Activated B cell treated with CpG ODN at 0.5 μM for 24 hours (primary cell): ENCODE measurements at regions not wholly inside any gene's neighbourhood (a gene's known extent, or its start where the extent isn't known, plus 50 kb on each side); places are given as distances from the start of the nearest gene placed in this dataset.

Experiments used
- ATAC-seq: fragments of 200-7000 bp; cut with Tn5 transposase; one replicate; pipeline ENCODE4 v1.10.0; 2021; ENCODE audit warnings: low read depth, mild to moderate bottlenecking, moderate library complexity
- CTCF ChIA-PET: fragments of 350-600 bp; sonication (Branson Sonifier 250); formaldehyde crosslinking; loops from one replicate; lab custom pipeline; 2021; ENCODE audit warnings: antibody characterized with exemption; lab: Charles Lee
- POLR2A ChIA-PET: fragments of 350-600 bp; sonication (Branson Sonifier 250); formaldehyde crosslinking; loops from one replicate; lab custom pipeline; 2021; ENCODE audit warnings: antibody characterized with exemption; lab: Charles Lee
- DNase-seq: peaks from one replicate; pipeline ENCODE4 v3.0.0; 2022
- H3K27ac Mint-ChIP-seq: one replicate; pipeline ENCODE4 v1.8.0; 2020; ENCODE audit warnings: mixed read lengths
- H3K27me3 Mint-ChIP-seq: one replicate; pipeline ENCODE4 v1.8.0; 2021; ENCODE audit warnings: mixed read lengths
- H3K36me3 Mint-ChIP-seq: one replicate; pipeline ENCODE4 v1.8.0; 2021; ENCODE audit warnings: low read depth, mixed read lengths
- H3K4me1 Mint-ChIP-seq: one replicate; pipeline ENCODE4 v1.8.0; 2021; ENCODE audit warnings: mixed read lengths
- H3K4me3 Mint-ChIP-seq: one replicate; pipeline ENCODE4 v1.8.0; 2020; ENCODE audit warnings: mild to moderate bottlenecking, mixed read lengths
- H3K9me3 Mint-ChIP-seq: one replicate; pipeline ENCODE4 v1.8.0; 2020; ENCODE audit warnings: mixed read lengths
- CTCF ChIP-seq: fragments of 200-600 bp; IDR thresholded peaks from one replicate; pipeline ENCODE4 v1.8.0; 2022; ENCODE audit warnings: antibody characterized with exemption, mild to moderate bottlenecking
- intact Hi-C: fragments of 100-400 bp; cut with micrococcal nuclease; formaldehyde crosslinking; loops from one replicate; pipeline ENCODE4 v1.15.1; 2024

- intact Hi-C loops: no loop called here
- no peak overlapping the region for H3K27ac Mint-ChIP-seq
- DNase-seq (no peak), ATAC-seq (no peak)
- CTCF ChIA-PET: no interaction called here
- no peak for TF ChIP-seq CTCF
- H3K4me3 Mint-ChIP-seq: no peak overlapping the region
- H3K4me1 Mint-ChIP-seq: no peaks in the 10 kb centered on the region
- POLR2A ChIA-PET: no interaction called here
- H3K36me3 Mint-ChIP-seq: no peaks in the 10 kb centered on the region
- no peaks in the 10 kb centered on the region for H3K9me3 Mint-ChIP-seq
- no peaks in the 10 kb centered on the region for H3K27me3 Mint-ChIP-seq
Measured at GRCh38 chr10:85535926-85536325, 830.7 kb downstream of the GRID1 start.

- no peak overlapping the region for H3K4me3 Mint-ChIP-seq
- no peaks in the 10 kb centered on the region for H3K27me3 Mint-ChIP-seq
- no peak overlapping the region for H3K27ac Mint-ChIP-seq
- ATAC-seq (no peak), DNase-seq (no peak)
- no peaks in the 10 kb centered on the region for H3K36me3 Mint-ChIP-seq
- ChIA-PET POLR2A (no interaction called here), CTCF (no interaction called here)
- no peak for TF ChIP-seq CTCF
- H3K4me1 Mint-ChIP-seq: no peaks in the 10 kb centered on the region
- H3K9me3 Mint-ChIP-seq: no peaks in the 10 kb centered on the region
- intact Hi-C loops: no loop called here
Measured at GRCh38 chr10:85537561-85537960, 829.0 kb downstream of the GRID1 start.

- ChIA-PET POLR2A (no interaction called here), CTCF (no interaction called here)
- DNase-seq (no peak), ATAC-seq (no peak)
- H3K4me1 Mint-ChIP-seq: no peaks in the 10 kb centered on the region
- TF ChIP-seq CTCF: no peak
- no peak overlapping the region for H3K4me3 Mint-ChIP-seq
- no peaks in the 10 kb centered on the region for H3K36me3 Mint-ChIP-seq
- no peaks in the 10 kb centered on the region for H3K9me3 Mint-ChIP-seq
- H3K27me3 Mint-ChIP-seq: no peaks in the 10 kb centered on the region
- no peak overlapping the region for H3K27ac Mint-ChIP-seq
- intact Hi-C loops: no loop called here
Measured at GRCh38 chr10:85538601-85539000, 828.0 kb downstream of the GRID1 start.

DNA sequence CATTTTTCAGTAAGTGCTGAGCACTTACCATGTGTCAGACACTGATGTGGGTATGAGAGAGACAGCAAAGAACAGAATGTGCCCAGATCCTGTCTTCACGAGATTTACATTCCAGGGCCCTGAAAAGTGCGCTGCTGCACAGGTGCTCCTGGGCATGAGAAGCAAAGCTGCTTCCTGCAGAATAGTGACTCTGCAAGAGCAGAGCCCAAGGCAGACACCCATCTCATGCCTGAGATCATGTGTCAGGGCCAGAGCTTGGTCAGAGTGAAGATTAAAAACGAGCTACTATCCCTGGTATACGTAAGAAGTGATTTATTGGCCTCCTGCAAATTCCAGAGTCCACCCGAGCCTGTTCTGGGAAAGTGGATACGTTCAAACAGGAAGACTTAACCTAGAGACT lies 824.4 kb downstream of the GRID1 start:
- POLR2A ChIA-PET: no interaction called here
- CTCF ChIA-PET: no interaction called here
- Mint-ChIP-seq H3K9me3 (peaks cover 2% of the 10 kb centered on the region), H3K27ac (no peak overlapping the region), H3K4me1 (no peaks in the 10 kb centered on the region), H3K4me3 (no peak overlapping the region), H3K36me3 (no peaks in the 10 kb centered on the region), H3K27me3 (no peaks in the 10 kb centered on the region)
- no peak for TF ChIP-seq CTCF
- intact Hi-C loops: no loop called here
- ATAC-seq: no peak
- DNase-seq: no peak

DNA sequence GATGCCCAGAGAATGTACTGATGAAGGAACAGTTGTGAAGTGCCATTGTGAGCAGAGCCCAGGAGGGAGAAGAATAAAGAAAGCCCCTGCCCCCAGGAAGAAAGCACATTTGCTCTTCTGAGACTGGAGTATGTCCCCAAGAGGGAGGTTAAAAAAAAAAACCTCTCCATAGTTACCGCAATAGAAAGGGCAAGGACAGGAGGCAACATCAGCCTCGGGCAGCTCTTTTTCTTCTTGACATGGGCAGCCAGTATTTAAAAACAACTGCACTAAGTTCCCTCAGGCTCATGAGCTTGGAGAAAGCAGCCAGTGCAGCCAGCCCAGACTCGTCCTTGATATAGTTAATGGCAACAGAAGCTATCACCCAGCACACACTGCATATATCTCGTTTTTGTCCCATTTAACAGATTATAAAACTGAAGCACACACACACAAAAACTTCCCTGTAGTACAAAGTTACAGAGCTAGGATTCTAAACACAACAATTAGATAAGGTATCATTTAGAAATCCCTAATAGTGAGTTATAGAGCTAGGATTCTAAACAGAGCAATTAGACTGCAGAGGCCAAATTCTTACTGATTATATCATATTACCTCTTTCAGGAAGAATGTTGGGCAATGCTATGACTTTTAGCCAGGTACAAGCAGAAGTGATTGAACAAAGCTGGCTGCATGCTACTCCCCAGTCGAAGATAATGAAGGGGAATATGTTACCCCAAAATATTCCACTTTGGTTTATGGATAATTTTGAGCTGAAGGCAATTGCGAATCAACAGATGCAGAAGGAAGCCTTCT lies 823.5 kb downstream of the GRID1 start:
- Mint-ChIP-seq H3K27ac (no peak overlapping the region), H3K4me3 (no peak overlapping the region), H3K27me3 (peaks cover under 1% of the 10 kb centered on the region), H3K9me3 (peaks cover 2% of the 10 kb centered on the region), H3K36me3 (no peaks in the 10 kb centered on the region), H3K4me1 (no peaks in the 10 kb centered on the region)
- no peak for DNase-seq
- CTCF ChIA-PET: no interaction called here
- no peak for ATAC-seq
- intact Hi-C loops: no loop called here
- POLR2A ChIA-PET: no interaction called here
- TF ChIP-seq CTCF: no peak
